ENCODE measurements at regions not wholly inside any gene's neighbourhood (a gene's known extent, or its start where the extent isn't known, plus 50 kb on each side); places are given as distances from the start of the nearest gene placed in this dataset.

DNA sequence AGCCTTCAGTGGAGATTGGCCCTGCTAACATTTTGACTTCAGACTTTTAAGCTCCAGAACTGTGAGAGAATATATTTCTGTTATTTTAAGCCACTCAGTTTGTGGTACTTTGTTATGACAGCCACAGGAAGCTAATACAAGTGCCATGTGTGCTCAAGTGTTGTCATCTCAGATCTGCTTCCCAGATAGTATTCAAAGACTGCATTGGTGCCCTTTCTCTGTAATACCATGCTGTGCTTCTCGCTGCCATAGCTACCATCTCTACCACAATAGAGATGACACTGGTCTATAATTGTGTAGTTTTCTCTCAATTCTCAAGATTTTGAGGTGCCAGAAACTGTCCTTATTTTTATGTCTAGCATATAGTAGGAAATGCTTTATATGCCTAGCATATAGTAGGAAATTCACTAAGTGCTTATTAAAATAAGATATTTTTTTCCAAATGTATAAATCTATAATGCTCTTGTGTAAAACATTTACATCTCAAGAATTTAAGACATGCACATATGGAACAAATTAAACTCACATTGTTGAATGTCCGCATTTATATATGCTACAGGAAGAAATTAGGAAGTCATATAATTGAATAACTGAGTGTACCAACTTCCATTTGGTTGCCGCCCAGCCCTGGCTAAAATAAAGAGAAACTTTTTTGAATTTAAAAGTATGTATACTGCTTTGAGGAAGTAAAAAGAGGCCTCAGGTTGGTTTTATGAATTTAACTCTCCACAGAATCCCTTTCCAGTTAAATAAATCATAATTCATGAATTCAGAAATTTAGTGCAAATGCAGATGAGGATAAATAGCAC, 77.6 kb downstream of the TPBG start:
- TF ChIP-seq POLR2A (IDR thresholded peaks at IDR 0.05) (no peak), CTCF (IDR thresholded peaks at IDR 0.05) (no peak), POLR2AphosphoS5 (IDR thresholded peaks at IDR 0.05) (no peak)

Data from breast epithelium (tissue), 3 donors.